Panc1 (cell line): ENCODE measurements at regions not wholly inside any gene's neighbourhood (a gene's known extent, or its start where the extent isn't known, plus 50 kb on each side); places are given as distances from the start of the nearest gene placed in this dataset.

ENCODE experiments used
- ATAC-seq: fragments of 200-7000 bp; cut with Tn5 transposase; 2 replicates; pipeline ENCODE4 v1.9.1; 2020; ENCODE audit warnings: mild to moderate bottlenecking, moderate library complexity
- BruUV-seq: library from RNA; stranded (reverse); fragments of 400-500 nt; replicated peaks from 2 replicates; lab custom pipeline; 2021; lab: Mats Ljungman, UMichigan
- CTCF ChIA-PET: fragments of 300-600 bp; sonication (Branson Sonifier 250); formaldehyde crosslinking; loops from one replicate; lab custom pipeline; 2022; ENCODE audit warnings: antibody characterized with exemption; lab: Charles Lee
- POLR2A ChIA-PET: fragments of 300-600 bp; sonication (Branson Sonifier 250); formaldehyde crosslinking; loops from one replicate; lab custom pipeline; 2022; ENCODE audit warnings: antibody characterized with exemption; lab: Charles Lee
- DNase-seq: peaks from one replicate; pipeline ENCODE4 v3.0.0-alpha.2; 2010; ENCODE audit warnings: low read depth, low spot score
- H3K27ac ChIP-seq: 2 replicates; pipeline ENCODE4 v1.5.1; 2011; ENCODE audit warnings: mild to moderate bottlenecking, low read length, inconsistent platforms
- H3K27me3 ChIP-seq: fragments of 200-500 bp; sonication (Bioruptor generic); 2 replicates; pipeline ENCODE4 v1.6.0; 2014; ENCODE audit warnings: low read length, inconsistent platforms; ENCODE audit not compliant: control insufficient read depth, insufficient read depth
- H3K36me3 ChIP-seq: fragments of 200-500 bp; sonication (Bioruptor generic); 2 replicates; pipeline ENCODE4 v1.5.1; 2014; ENCODE audit warnings: inconsistent platforms, mild to moderate bottlenecking, low read length, moderate library complexity; ENCODE audit not compliant: control insufficient read depth, insufficient read depth
- H3K4me1 ChIP-seq: 2 replicates; pipeline ENCODE4 v1.5.1; 2011; ENCODE audit warnings: inconsistent platforms, mild to moderate bottlenecking, low read length, moderate library complexity; ENCODE audit not compliant: control insufficient read depth, insufficient read depth
- H3K4me3 ChIP-seq, 2 experiments: 2 replicates each; pipeline ENCODE4 v1.5.1; 2011 to 2012; ENCODE audit warnings: low read depth in 2 of 2, low read length in 2 of 2, mild to moderate bottlenecking in 2 of 2, inconsistent platforms in 1 of 2, moderate library complexity in 1 of 2
- H3K9me3 ChIP-seq: fragments of 200-500 bp; sonication (Bioruptor generic); 2 replicates; pipeline ENCODE4 v1.5.1; 2014; ENCODE audit warnings: low read depth, mild to moderate bottlenecking, inconsistent platforms, low read length, moderate library complexity; ENCODE audit not compliant: control insufficient read depth, insufficient read depth
- CTCF ChIP-seq: fragments of 450-650 bp; IDR thresholded peaks from 2 replicates; pipeline ENCODE4 v1.5.1; 2017; ENCODE audit warnings: mild to moderate bottlenecking
- POLR2AphosphoS5 ChIP-seq: IDR thresholded peaks from 2 replicates; pipeline ENCODE4 v1.6.1; 2012; ENCODE audit warnings: mild to moderate bottlenecking, low read depth, low read length, moderate library complexity
- REST ChIP-seq, 2 experiments: IDR thresholded peaks; 2 replicates each; pipeline ENCODE4 v1.6.1; 2011 to 2012; ENCODE audit warnings: low read depth in 2 of 2, control low read depth in 1 of 2, low read length in 1 of 2, mild to moderate bottlenecking in 1 of 2, moderate library complexity in 1 of 2; ENCODE audit not compliant: insufficient read depth in 1 of 2
- SIN3A ChIP-seq: IDR thresholded peaks from 2 replicates; pipeline ENCODE4 v1.6.1; 2012; ENCODE audit warnings: low read depth, mild to moderate bottlenecking, low read length, moderate library complexity, borderline replicate concordance; ENCODE audit not compliant: insufficient read depth
- TCF7L2 ChIP-seq: IDR thresholded peaks from 2 replicates; pipeline ENCODE4 v1.6.1; 2011; ENCODE audit warnings: mild to moderate bottlenecking, low read depth, low read length, inconsistent platforms
- in situ Hi-C: cut with HindIII; loops from 2 replicates; pipeline ENCODE4 v1.10.0; 2016; ENCODE audit warnings: low sequenced_read_pairs, low pct_unique_long_range_greater_than_20kb
- intact Hi-C: fragments of 100-400 bp; cut with micrococcal nuclease; formaldehyde crosslinking; loops from one replicate; pipeline ENCODE4 v1.10.0; 2022; ENCODE audit not compliant: unreplicated experiment

GRCh38 chr2:188894979-188895378, 79.2 kb upstream of the COL3A1 start:
- Histone ChIP-seq H3K36me3 (no peaks in the 10 kb centered on the region), H3K27me3 (no peaks in the 10 kb centered on the region), H3K27ac (no peak overlapping the region), H3K4me1 (no peaks in the 10 kb centered on the region), H3K9me3 (0 out of 2 replicates have a peak, but pooled peaks cover 5% of the 10 kb centered on the region), H3K4me3 (no peak overlapping the region)
- no TSS peak for BruUV-seq
- intact Hi-C loops (no loop called here), in situ Hi-C loops (no loop called here)
- ATAC-seq = no peak
- TF ChIP-seq REST (IDR thresholded peaks at IDR 0.05; ENCODE audit: insufficient read depth in 1 of 2, low read depth in 2 of 2, low read length in 1 of 2) (no peak), POLR2AphosphoS5 (no peak), TCF7L2 (no peak), CTCF (no peak), SIN3A (no peak)
- POLR2A ChIA-PET = no interaction called here
- DNase-seq = no peak
- CTCF ChIA-PET = no interaction called here

GRCh38 chr2:188897096-188897495, 77.1 kb upstream of the COL3A1 start:
- ATAC-seq = no peak
- H3K27me3 ChIP-seq = no peaks in the 10 kb centered on the region
- no peaks in the 10 kb centered on the region for H3K9me3 ChIP-seq
- intact Hi-C loops (no loop called here), in situ Hi-C loops (no loop called here)
- CTCF ChIA-PET = no interaction called here
- H3K4me1 ChIP-seq = no peaks in the 10 kb centered on the region
- H3K27ac ChIP-seq = no peak overlapping the region
- BruUV-seq = no TSS peak
- H3K4me3 ChIP-seq = no peak overlapping the region
- no peak for DNase-seq
- no peaks in the 10 kb centered on the region for H3K36me3 ChIP-seq
- no peak for TF ChIP-seq SIN3A
- TF ChIP-seq REST (IDR thresholded peaks at IDR 0.05; ENCODE audit: insufficient read depth in 1 of 2, low read depth in 2 of 2, low read length in 1 of 2) = no peak
- TF ChIP-seq POLR2AphosphoS5 = no peak
- TF ChIP-seq CTCF = no peak
- TF ChIP-seq TCF7L2 = no peak
- POLR2A ChIA-PET = no interaction called here
